GM23248 (cell line): ENCODE measurements at regions not wholly inside any gene's neighbourhood (a gene's known extent, or its start where the extent isn't known, plus 50 kb on each side); places are given as distances from the start of the nearest gene placed in this dataset.

Source experiments
- DNase-seq: peaks from one replicate; pipeline ENCODE4 v3.0.0-alpha.2; 2015
- H2AFZ ChIP-seq: fragments of 200-600 bp; sonication (generic); 2 replicates; pipeline ENCODE4 v1.6.1; 2016; ENCODE audit warnings: antibody characterized with exemption
- H3F3A ChIP-seq: fragments of 200-600 bp; sonication (generic); 2 replicates; pipeline ENCODE4 v1.6.1; 2016; ENCODE audit warnings: mild to moderate bottlenecking, antibody characterized with exemption, mixed run types; ENCODE audit not compliant: insufficient read depth
- H3K27ac ChIP-seq: fragments of 200-600 bp; sonication (generic); 2 replicates; pipeline ENCODE4 v1.5.1; 2016; ENCODE audit warnings: mild to moderate bottlenecking
- H3K27me3 ChIP-seq: fragments of 200-600 bp; sonication (generic); replicated peaks from 2 replicates; pipeline ENCODE4 v1.6.1; 2016; ENCODE audit warnings: mild to moderate bottlenecking; ENCODE audit not compliant: insufficient read depth
- H3K36me3 ChIP-seq: fragments of 200-600 bp; sonication (generic); 2 replicates; pipeline ENCODE4 v1.6.1; 2016; ENCODE audit warnings: low read depth, mild to moderate bottlenecking
- H3K4me1 ChIP-seq: fragments of 200-600 bp; sonication (generic); 2 replicates; pipeline ENCODE4 v1.6.1; 2016; ENCODE audit warnings: mild to moderate bottlenecking; ENCODE audit not compliant: insufficient read depth
- H3K4me2 ChIP-seq: fragments of 200-600 bp; sonication (generic); one replicate; pipeline ENCODE4 v1.6.1; 2016; ENCODE audit warnings: mild to moderate bottlenecking; ENCODE audit not compliant: unreplicated experiment
- H3K4me3 ChIP-seq: fragments of 200-600 bp; sonication (generic); 2 replicates; pipeline ENCODE4 v1.5.1; 2016; ENCODE audit warnings: mild to moderate bottlenecking
- H3K79me2 ChIP-seq: fragments of 200-600 bp; sonication (generic); 2 replicates; pipeline ENCODE4 v1.6.1; 2016; ENCODE audit warnings: mild to moderate bottlenecking; ENCODE audit not compliant: insufficient read depth
- H3K9ac ChIP-seq: fragments of 200-600 bp; sonication (generic); 2 replicates; pipeline ENCODE4 v1.6.1; 2016; ENCODE audit warnings: mild to moderate bottlenecking
- H3K9me2 ChIP-seq: fragments of 200-600 bp; sonication (generic); 2 replicates; pipeline ENCODE4 v1.6.1; 2016; ENCODE audit warnings: mixed run types, mild to moderate bottlenecking, moderate library complexity; ENCODE audit not compliant: insufficient read depth
- H3K9me3 ChIP-seq: fragments of 200-600 bp; sonication (generic); one replicate; pipeline ENCODE4 v1.6.1; 2017; ENCODE audit warnings: low read depth
- H4K20me1 ChIP-seq: fragments of 200-600 bp; sonication (generic); 2 replicates; pipeline ENCODE4 v1.6.0; 2016; ENCODE audit not compliant: insufficient read depth
- EZH2 ChIP-seq: fragments of 200-600 bp; sonication (generic); IDR thresholded peaks from 2 replicates; pipeline ENCODE4 v1.6.1; 2018; ENCODE audit warnings: antibody characterized with exemption, mild to moderate bottlenecking; ENCODE audit not compliant: insufficient read depth, poor library complexity, severe bottlenecking
- EZH2phosphoT487 ChIP-seq: fragments of 200-600 bp; sonication (generic); IDR thresholded peaks from 2 replicates; pipeline ENCODE4 v1.6.1; 2018; ENCODE audit warnings: antibody characterized with exemption, moderate library complexity, mild to moderate bottlenecking, low read depth; ENCODE audit not compliant: insufficient read depth
- WGBS, 2 experiments: methylation state at CpG; one replicate each; pipeline ENCODE4 v1.1.6; 2015 to 2017; ENCODE audit warnings: low lambda C conversion rate in 2 of 2, low coverage in 1 of 2; ENCODE audit errors: missing lambda C conversion rate in 2 of 2; 5-methylcytosine and 5-hydroxymethylcytosine counted together
- in situ Hi-C: fragments of 300-500 bp; cut with MboI; formaldehyde crosslinking; loops from 2 replicates; pipeline ENCODE4 v1.15.0; 2020

- Histone ChIP-seq H3K27me3 (no peaks in the 10 kb centered on the region), H3K9me2 (no peaks in the 10 kb centered on the region), H3K9ac (no peak overlapping the region), H3K79me2 (no peaks in the 10 kb centered on the region), H3K27ac (no peak overlapping the region), H3F3A (0 out of 2 replicates have a peak, but pooled peaks cover under 1% of the 10 kb centered on the region), H3K4me3 (no peak overlapping the region), H3K36me3 (no peaks in the 10 kb centered on the region), H2AFZ (no peak overlapping the region), H3K4me1 (0 out of 2 replicates have a peak, but pooled peaks cover 4% of the 10 kb centered on the region), H3K4me2 (no peak overlapping the region), H3K9me3 (no peaks in the 10 kb centered on the region), H4K20me1 (no peaks in the 10 kb centered on the region)
- TF ChIP-seq EZH2, result no peak
- TF ChIP-seq EZH2phosphoT487, result no peak
- 81 to 83% methylated on average over 11 of the region's 11 CpGs for WGBS, 2 experiments
- in situ Hi-C loops, result no loop called here
- DNase-seq, result peak; percentile 20
Observed at GRCh38 chr9:86460216-86461002, 106.2 kb upstream of the TUT7 start.

DNA sequence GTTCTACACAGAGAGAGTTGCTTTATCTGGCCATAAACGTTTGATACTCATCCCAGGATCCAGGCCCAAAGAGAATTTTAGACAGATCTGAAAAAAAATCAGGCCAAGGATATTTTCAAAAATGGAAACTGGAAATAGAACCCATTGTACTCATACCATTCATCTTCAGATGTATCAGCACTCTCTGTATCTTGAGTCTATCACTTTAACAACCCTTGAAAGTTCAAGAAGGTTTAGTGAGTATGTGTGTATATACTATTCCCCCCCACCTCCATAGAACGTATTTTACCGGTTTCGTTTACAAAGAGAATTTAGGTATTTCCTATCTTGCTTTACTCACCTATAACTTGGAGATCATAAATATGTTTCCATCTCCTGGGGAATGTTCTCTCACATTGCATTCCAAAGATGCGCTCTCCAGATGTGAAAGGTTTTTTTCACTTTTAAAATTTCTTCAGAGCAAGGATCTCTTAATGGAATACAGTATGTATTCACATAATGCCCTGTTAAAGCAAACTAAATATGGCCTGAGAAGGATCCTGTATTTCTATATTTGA, 105.5 kb upstream of the TUT7 start:
- Histone ChIP-seq H3K9me2 (no peaks in the 10 kb centered on the region), H3K27ac (no peak overlapping the region), H3K9ac (no peak overlapping the region), H3K4me3 (no peak overlapping the region), H3K9me3 (no peaks in the 10 kb centered on the region), H4K20me1 (no peaks in the 10 kb centered on the region), H3K36me3 (no peaks in the 10 kb centered on the region), H3K27me3 (no peaks in the 10 kb centered on the region), H2AFZ (no peak overlapping the region), H3F3A (peaks cover 8% of the 10 kb centered on the region; the same call in 1 of the 2 replicates), H3K79me2 (no peaks in the 10 kb centered on the region), H3K4me1 (peaks cover 9% of the 10 kb centered on the region; the same call in 1 of the 2 replicates), H3K4me2 (no peak overlapping the region)
- in situ Hi-C loops, result no loop called here
- TF ChIP-seq EZH2phosphoT487 (no peak), EZH2 (no peak)
- 75 to 76% methylated on average over 5 of the region's 5 CpGs for WGBS, 2 experiments
- no peak for DNase-seq

GRCh38 chr9:86459191-86459590, 105.0 kb upstream of the TUT7 start:
- Histone ChIP-seq H3K4me2 (no peak overlapping the region), H2AFZ (no peak overlapping the region)

DNA sequence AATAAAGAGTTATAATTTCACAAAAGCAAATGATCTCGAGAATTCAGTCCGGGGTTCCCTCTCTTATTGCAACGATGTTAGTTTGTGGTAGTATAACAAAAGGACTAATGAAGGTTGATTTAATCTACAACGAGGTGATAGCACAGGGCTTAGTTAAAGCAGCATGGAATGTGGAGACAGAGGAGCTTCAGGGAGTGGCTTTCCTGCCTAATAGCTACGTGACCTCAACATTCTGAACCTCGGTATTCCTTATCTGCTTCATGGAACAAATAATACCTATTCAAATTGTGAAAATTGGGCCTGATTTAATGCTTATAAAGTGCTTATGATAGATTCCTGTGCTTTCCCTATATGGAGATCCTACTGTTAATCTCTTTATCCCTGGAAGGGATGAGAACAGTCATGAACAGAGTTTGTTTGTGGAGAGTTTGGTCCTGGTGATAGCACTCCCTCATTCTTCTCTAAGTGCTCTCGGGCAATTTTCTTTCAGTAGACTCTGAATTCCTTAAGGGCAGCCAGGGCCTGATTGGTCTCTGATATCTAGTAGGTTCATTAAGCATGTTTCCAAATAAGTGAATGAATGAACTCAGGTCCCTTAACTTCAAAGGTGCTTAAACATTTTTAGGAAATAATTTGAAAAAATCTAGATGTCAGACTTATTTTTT, 104.1 kb upstream of the TUT7 start:
- Histone ChIP-seq H3K4me2 (no peak overlapping the region), H3K9me2 (no peaks in the 10 kb centered on the region), H4K20me1 (no peaks in the 10 kb centered on the region), H3K27me3 (no peaks in the 10 kb centered on the region), H3K9me3 (no peaks in the 10 kb centered on the region), H3K4me1 (peaks cover 17% of the 10 kb centered on the region), H3K27ac (no peak overlapping the region), H3K4me3 (no peak overlapping the region), H3K36me3 (no peaks in the 10 kb centered on the region), H2AFZ (no peak overlapping the region), H3K9ac (no peak overlapping the region), H3F3A (peaks cover 10% of the 10 kb centered on the region; the same call in 1 of the 2 replicates), H3K79me2 (no peaks in the 10 kb centered on the region)
- 93 to 96% methylated on average over 7 of the region's 7 CpGs for WGBS, 2 experiments
- DNase-seq, result no peak
- TF ChIP-seq EZH2 (no peak), EZH2phosphoT487 (no peak)
- in situ Hi-C loops, result no loop called here

More at GRCh38 chr9:86459191-86459590, 105.0 kb upstream of the TUT7 start:
- Histone ChIP-seq H3K9ac (no peak overlapping the region), H3K79me2 (no peaks in the 10 kb centered on the region), H3K9me3 (no peaks in the 10 kb centered on the region), H3K4me1 (peaks cover 14% of the 10 kb centered on the region), H3K36me3 (no peaks in the 10 kb centered on the region), H4K20me1 (no peaks in the 10 kb centered on the region), H3K4me3 (no peak overlapping the region), H3K27ac (no peak overlapping the region), H3K9me2 (no peaks in the 10 kb centered on the region), H3F3A (peaks cover 10% of the 10 kb centered on the region; the same call in 1 of the 2 replicates), H3K27me3 (no peaks in the 10 kb centered on the region)
- in situ Hi-C loops, result no loop called here
- DNase-seq, result no peak
- TF ChIP-seq EZH2 (no peak), EZH2phosphoT487 (no peak)
